ENCODE measurements at regions not wholly inside any gene's neighbourhood (a gene's known extent, or its start where the extent isn't known, plus 50 kb on each side); places are given as distances from the start of the nearest gene placed in this dataset.

- Histone ChIP-seq H3K36me3 (no peaks in the 10 kb centered on the region), H3K27me3 (no peaks in the 10 kb centered on the region), H3K27ac (no peak overlapping the region), H3K9me3 (no peaks in the 10 kb centered on the region), H3K4me3 (no peak overlapping the region), H3K4me1 (no peaks in the 10 kb centered on the region)
- TF ChIP-seq, protein P1, sequence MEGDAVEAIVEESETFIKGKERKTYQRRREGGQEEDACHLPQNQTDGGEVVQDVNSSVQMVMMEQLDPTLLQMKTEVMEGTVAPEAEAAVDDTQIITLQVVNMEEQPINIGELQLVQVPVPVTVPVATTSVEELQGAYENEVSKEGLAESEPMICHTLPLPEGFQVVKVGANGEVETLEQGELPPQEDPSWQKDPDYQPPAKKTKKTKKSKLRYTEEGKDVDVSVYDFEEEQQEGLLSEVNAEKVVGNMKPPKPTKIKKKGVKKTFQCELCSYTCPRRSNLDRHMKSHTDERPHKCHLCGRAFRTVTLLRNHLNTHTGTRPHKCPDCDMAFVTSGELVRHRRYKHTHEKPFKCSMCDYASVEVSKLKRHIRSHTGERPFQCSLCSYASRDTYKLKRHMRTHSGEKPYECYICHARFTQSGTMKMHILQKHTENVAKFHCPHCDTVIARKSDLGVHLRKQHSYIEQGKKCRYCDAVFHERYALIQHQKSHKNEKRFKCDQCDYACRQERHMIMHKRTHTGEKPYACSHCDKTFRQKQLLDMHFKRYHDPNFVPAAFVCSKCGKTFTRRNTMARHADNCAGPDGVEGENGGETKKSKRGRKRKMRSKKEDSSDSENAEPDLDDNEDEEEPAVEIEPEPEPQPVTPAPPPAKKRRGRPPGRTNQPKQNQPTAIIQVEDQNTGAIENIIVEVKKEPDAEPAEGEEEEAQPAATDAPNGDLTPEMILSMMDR (IDR thresholded peaks at IDR 0.05): no peak
- no peak for TF ChIP-seq POLR2A (IDR thresholded peaks at IDR 0.05)
- intact Hi-C loops (cut with DNase I): no loop called here
- no peak for DNase-seq
- ATAC-seq: no peak
- 27% methylated on average over 1 of the region's 1 CpG for WGBS (ENCODE audit: insufficient coverage, low coverage, low lambda C conversion rate, missing lambda C conversion rate)
Observed at GRCh38 chr3:168653255-168653654, 557.5 kb upstream of the GOLIM4 start.

- H3K4me1 ChIP-seq: no peaks in the 10 kb centered on the region
- no peak overlapping the region for H3K4me3 ChIP-seq
- H3K27ac ChIP-seq: no peak overlapping the region
- H3K27me3 ChIP-seq: no peaks in the 10 kb centered on the region
- TF ChIP-seq, protein P1 (IDR thresholded peaks at IDR 0.05): no peak
- no peak for TF ChIP-seq POLR2A (IDR thresholded peaks at IDR 0.05)
- ATAC-seq: no peak
- 64% methylated on average over 3 of the region's 3 CpGs for WGBS (ENCODE audit: insufficient coverage, low coverage, low lambda C conversion rate, missing lambda C conversion rate)
- no peak for DNase-seq
- H3K9me3 ChIP-seq: no peaks in the 10 kb centered on the region
- no peaks in the 10 kb centered on the region for H3K36me3 ChIP-seq
- intact Hi-C loops (cut with DNase I): no loop called here
Observed at GRCh38 chr3:168648321-168648720, 552.6 kb upstream of the GOLIM4 start.

DNA sequence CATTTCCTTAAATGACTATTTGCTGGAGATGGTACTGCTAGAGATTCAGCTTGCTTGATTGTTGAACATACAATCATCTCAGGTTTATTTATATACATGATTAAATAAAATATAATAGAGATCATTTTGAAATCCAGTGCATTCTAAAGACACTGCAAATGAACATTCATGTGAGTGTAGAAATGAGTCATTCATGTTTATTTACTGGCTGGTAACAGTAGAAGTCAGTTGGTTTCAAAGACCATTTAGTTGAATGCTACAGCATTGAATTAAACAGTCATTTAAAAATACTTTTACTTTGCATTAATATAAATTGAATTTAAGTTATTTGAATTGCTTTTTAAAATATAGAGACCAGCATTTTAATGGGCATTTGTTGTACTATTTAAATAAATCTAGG, 551.9 kb upstream of the GOLIM4 start:
- DNase-seq (no peak), ATAC-seq (no peak)
- Histone ChIP-seq H3K4me3 (no peak overlapping the region), H3K27me3 (no peaks in the 10 kb centered on the region), H3K9me3 (no peaks in the 10 kb centered on the region), H3K36me3 (no peaks in the 10 kb centered on the region), H3K4me1 (no peaks in the 10 kb centered on the region), H3K27ac (no peak overlapping the region)
- no peak for TF ChIP-seq POLR2A (IDR thresholded peaks at IDR 0.05)
- TF ChIP-seq, protein P1 (IDR thresholded peaks at IDR 0.05): no peak
- intact Hi-C loops (cut with DNase I): no loop called here

DNA sequence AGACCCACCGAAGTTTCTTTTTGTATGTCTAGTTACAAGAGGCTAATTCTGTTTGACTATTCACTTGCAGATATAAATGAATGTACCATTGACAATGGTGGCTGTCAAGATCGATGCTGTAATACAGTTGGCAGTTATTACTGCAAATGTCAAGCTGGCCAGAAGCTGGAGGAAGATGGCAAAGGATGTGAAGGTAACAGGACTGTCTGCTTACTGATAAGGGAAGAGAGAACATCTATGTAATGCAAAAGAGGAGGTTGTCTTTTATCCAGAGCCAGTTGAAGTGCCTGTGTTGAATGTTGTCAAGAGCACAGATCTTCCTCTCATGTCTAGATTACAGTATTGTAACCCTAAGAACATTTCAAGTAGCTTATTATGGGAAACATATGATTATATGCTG, 549.5 kb upstream of the GOLIM4 start:
- no peaks in the 10 kb centered on the region for H3K36me3 ChIP-seq
- intact Hi-C loops (cut with DNase I): no loop called here
- no peak overlapping the region for H3K4me3 ChIP-seq
- ATAC-seq (no peak), DNase-seq (no peak)
- no peaks in the 10 kb centered on the region for H3K4me1 ChIP-seq
- no peaks in the 10 kb centered on the region for H3K9me3 ChIP-seq
- no peak for TF ChIP-seq POLR2A (IDR thresholded peaks at IDR 0.05)
- TF ChIP-seq, protein P1 (IDR thresholded peaks at IDR 0.05): no peak
- WGBS (ENCODE audit: insufficient coverage, low coverage, low lambda C conversion rate, missing lambda C conversion rate): 47% methylated on average over 2 of the region's 2 CpGs
- no peaks in the 10 kb centered on the region for H3K27me3 ChIP-seq
- no peak overlapping the region for H3K27ac ChIP-seq

DNA sequence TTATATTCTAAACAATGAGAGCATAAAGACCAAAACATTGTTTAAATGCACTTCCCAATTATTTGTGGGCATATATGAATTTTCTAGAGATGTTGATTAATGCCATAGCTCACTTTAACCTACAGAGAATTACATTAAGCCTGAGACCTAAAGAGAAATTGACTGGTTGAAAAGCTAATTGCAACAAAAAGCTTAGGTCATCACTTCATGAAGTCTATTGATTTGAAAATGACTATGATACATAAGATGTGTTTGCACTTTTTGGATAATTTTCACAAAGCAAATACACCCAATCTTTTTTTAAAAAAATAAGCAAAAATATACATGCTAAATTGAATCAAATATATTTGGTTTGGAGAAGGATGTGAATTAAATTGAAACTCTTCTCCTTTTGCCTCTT, 532.8 kb upstream of the GOLIM4 start:
- Histone ChIP-seq H3K27ac (no peak overlapping the region), H3K27me3 (no peaks in the 10 kb centered on the region), H3K9me3 (no peaks in the 10 kb centered on the region), H3K36me3 (no peaks in the 10 kb centered on the region), H3K4me3 (no peak overlapping the region), H3K4me1 (no peaks in the 10 kb centered on the region)
- intact Hi-C loops (cut with DNase I): no loop called here
- TF ChIP-seq, protein P1 (IDR thresholded peaks at IDR 0.05): no peak
- TF ChIP-seq POLR2A (IDR thresholded peaks at IDR 0.05): no peak
- DNase-seq (no peak), ATAC-seq (no peak)

Measured in right lobe of liver (tissue), 6 donors.